T-helper 2 cell (primary cell): ENCODE measurements at regions not wholly inside any gene's neighbourhood (a gene's known extent, or its start where the extent isn't known, plus 50 kb on each side); places are given as distances from the start of the nearest gene placed in this dataset.
"Not testable (repeated sequence)": the region's sequence is repeated elsewhere in the genome, so short reads cannot be mapped to it uniquely, and the experiment has no call there.

ENCODE experiments used
- DNase-seq, 5 experiments: peaks; one replicate each; pipeline versions ENCODE4 v3.0.0 to v3.0.0-alpha.2; 2012 to 2022

DNA sequence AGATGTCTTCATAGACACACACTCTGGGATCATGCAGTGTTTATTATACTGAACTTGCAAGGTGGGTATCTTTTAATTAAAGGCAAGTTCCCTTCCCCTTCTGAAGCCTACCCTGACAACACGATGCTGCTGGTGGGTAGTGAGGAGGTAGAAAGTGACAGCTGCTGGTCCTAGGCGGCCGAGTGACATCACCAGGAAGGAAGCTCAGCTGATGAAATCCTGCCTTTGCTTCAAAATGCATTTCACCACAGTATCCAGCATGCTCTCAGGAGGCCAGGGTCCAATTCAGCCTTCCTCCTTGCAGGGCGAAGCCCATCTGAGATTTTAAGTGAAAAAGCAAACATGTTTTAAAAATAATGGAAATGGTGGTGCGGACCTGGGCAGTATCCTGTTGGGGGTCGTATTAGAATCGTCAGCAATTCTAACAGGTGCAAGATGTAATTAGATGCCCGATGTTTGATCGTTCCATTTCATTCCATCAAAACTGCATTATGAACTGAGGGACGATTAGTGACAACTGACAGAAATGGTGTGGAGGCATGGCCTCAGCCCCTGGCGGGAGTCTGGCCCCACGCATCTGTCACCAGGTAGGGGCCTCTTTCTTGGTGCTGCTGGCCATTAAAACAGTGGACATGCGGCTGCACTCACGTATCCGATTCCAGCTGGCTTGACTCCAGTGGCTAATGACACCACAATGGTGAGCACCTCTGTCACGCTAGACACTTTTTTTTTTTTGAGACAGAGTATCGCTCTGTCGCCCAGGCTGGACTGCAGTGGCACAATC is 324.8 kb upstream of the C1orf174 start:
- no peak for DNase-seq

DNA sequence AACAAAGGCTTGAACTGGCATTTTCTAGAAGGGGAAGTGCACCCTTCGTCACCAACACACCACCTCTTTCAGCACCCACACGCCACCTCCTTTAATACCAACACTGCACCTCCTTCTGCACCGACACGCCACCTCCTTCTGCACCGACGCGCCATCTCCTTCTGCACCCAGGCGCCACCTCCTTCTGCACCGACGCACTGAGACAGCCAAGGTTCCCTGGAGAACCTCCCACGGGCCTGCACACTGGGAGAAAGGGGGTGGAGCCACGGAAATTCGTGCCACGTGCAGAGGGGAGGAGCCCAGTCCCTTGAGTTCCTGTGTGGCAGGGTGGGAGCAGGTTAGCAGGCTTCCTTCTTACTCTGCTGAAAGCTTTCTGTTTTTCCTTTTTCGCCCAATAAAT is 327.9 kb upstream of the C1orf174 start:
- no peak for DNase-seq

DNA sequence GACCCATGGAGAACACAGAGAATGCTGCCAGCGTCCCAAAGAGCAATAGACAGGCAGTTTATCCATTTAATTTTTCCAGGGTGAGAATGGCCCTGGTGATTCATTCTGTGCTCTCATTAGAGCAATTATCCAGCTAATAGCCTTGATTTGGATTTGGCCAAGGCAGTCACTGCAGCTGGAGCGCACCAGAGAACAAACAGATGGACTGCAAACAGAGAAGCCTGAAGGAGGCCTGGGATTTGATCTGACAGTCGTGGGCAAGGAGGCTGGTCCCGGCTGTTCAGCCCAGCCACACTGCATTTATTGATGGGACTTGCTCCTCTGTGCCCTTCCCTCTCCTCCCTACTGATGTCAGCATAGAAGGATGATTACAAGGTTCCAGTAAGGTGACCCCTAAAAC is 353.9 kb upstream of the C1orf174 start:
- no peak for DNase-seq

DNA sequence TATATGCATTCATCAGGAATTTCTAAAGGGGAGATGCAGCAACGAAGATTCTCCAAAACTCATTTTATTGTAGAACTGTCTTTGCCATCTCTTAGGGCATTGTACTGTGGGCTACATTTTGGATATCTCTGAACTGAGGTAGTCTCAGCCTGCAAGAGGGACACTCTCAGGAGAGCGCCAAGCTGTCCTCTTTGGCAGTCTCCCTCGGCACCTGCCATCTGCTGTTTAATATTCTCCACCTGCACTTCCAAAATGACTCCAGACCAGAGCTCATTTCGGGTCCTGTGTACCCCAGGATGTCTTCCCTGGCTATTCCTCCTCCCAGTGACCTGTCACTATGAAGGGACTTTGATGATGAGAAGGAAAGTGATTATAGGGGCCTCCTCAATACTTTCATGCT is 356.3 kb upstream of the C1orf174 start:
- DNase-seq: no peak

DNA sequence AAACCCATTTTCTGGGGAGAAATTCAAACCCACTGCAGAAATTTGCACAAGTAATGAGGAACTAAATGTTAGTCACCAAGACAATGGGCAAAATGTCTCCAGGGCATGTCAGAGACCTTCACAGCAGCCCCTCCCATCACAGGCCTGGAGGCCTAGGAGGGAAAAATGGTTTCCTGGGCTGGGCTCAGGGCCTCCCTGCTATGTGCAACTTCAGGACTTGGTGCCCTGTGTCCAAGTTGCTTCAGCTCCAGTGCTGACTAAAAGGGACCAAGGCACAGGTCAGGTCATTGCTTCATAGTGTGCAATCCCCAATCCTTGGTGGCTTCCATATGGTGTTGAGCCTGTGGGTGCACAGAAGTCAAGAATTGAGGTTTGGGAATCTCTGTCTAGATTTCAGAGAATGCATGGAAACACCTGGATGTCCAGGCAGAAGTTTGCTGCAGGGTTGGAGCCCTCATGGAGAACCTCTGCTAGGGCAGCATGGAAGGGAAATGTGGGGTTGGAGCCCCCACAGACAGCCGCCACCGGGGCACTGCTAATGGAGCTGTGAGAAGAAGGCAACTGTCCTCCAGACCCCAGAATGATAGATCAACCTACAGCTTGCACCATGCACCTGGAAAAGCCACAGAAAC is 358.2 kb upstream of the C1orf174 start:
- not testable (repeated sequence) for DNase-seq

DNA sequence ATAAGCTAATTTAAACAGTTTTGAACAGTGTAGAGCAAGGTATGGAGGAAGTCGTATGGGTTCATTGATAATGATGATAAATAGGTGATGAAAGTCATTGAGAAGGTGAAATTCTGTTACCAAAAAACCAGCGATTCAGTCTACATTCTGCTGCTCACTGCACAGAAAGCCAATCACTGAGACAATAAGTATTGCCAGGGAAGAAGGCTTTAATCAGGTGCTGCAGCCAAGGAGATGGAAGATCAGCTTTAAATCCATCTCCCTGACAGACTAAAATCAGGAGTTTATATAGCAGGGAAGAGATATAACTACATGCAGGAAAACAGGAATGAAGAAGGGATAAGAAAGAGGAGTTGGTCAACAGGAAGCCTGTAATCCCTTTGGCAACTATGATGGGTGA is 361.3 kb upstream of the C1orf174 start:
- DNase-seq: no peak

DNA sequence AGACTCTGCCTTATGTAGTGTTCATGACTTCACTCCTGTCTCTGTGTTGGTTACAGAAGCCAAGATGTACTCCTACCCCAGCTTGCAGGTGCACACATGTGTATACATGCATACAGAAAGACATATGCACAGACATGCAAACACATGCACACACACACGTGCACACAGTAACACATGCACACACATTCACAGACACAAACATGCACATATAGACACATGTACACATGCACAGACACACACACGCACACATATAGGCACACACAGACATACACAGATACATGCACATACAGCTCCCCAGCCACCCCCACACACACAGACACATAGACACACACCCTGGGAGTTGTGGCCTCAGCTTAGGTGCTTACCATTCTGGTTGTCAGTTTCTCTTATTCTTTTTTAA is 362.6 kb upstream of the C1orf174 start:
- DNase-seq: no peak

DNA sequence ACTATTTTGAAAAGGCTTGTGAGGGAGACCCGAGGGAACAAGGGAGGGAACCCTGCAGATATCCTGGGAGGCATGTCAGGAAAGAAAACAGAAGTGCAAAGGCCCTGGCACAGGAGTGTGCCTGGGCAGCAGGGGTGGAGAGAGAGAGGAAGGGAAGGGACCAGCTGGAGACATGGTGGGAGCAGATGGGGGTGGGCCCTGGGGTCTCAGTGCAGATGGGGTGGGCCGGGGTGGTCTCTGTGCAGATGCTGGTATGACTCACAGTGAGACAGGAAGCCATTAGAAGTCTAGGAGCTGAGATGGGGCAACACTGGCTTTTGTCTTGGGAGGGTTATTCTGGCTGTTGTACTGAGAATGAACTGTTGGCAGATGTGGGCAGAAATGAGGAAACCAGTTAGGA is 363.6 kb upstream of the C1orf174 start:
- no peak for DNase-seq

DNA sequence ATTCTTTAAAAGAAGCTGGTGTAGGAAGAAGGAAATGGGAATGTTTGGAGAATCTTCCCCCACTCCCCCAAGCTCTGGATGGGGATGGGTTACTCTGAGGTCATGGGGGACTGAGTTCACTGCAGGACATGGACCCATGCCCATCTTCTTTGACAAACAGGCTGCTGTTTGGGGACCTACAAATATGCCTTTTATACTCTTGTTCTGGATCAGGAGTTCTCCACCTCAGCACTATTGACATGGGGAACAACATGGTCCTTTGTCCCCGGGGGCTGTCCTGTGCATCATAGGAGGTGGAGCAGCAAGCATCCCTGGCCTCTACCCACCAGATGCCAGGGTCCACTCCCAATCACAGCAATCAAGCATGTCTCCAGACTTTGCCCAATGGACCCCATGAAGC is 365.8 kb upstream of the C1orf174 start:
- no peak for DNase-seq

DNA sequence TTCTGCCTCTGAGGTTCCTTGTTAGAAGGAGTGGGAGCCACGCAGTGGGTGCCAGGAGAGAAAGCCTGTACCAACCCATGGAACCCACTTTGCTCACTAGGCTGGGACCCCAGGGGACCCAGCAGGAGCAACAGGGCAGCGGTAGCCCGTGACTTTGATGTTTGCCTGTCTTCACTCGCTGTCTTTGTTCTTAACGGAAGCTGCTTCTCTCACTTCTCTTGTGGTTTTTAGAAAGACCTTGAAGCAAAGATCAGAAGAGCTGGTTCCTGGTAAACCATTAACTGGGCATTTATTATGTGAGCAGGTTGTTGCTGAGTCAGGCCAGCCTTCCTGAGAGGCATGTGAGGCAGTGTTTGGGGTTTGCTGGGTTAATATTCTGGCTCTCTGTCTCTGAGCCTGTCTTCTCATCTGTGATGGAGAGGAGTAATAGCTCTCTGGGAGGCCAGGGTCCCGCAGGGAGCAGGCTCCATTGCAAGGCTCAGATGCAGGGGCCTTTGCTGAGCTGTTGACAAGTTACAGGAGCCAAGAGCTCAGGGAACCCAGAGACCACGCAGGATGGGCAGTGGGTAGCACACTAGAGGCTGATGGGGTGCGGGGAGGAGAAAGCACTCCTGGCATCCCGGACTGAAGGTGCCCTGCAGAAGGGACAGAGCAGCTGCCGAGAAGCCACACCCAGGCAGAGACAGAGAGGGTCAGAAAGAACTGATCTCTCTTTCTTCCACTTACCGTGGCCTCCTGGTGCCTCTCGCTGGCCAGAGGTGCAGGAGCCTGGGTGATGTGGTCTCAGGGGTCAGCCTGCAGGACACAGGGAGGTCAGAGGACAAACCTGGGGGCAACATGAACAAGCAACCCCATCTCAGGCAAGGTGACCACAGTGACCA is 367.5 kb upstream of the C1orf174 start:
- peak in 1 of 5 experiments; percentile 79 for DNase-seq

DNA sequence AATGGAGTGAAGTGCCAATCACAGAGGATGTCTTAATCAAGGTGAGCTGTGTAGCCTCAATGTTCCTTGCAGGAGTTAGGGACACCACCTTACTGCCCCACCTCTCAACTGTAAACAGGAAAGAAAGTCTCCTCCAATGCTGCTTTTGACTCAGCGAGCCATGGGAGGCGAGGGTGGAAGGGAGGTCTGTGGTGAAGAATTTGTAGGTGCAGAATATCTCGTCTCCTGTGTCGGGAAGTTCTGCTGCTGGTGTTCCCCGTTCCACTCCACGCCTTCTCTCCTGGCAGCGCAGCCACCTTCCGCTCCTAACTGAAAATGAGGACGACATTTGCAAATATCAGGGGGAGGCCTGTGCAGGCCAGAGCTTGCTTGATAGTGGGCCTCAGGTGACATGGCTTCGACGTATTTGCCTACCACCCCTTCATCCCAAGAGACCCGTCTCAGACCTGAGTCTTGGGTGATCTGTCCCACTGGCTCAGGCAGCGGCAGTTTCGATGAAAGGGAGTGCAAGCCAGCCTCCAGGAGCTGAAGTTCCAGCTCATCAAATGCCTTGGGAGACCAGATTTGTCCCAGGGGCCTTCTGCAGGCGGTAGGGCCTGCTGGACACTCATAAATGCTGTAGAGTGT is 368.3 kb upstream of the C1orf174 start:
- peak in 1 of 5 experiments; percentile 10 for DNase-seq

DNA sequence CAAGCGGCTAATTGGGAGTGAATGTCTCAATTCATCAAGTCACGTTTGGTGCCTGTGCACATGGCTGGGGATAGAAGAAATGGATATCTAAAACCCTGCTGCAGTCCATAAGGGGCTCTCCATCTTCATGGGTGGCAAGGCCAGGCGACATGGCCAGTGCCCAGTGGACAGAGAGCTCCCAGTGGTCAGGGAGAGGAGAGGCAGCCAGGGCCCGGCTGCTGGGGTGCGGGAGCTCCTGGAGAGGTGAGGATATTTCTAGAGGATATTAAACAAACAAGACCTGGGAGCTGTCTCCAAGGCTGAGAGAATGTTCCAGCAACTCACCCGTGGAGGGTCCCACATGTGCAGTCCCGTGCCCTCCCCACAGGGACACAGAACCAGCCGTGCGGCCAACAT is 368.8 kb upstream of the C1orf174 start:
- DNase-seq: no peak

DNA sequence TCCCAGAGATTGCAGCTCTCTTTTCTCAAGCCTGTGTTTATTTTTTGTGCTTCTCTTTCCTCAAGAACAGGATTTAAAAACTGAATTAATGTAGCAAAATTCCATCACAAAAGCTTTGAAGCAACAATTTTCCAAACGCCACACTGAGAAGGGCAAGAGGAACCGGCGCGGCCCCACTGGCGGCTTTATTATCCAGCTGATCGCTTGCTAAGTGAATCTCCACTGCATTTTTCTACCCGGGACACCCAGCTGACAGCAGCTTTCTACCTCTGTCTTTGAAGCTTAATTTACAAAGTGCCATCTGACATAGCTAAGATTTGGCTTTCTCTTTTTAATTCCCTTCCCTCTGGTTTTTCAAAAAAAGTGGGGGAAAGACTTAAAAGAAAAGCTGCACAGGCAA is 369.3 kb upstream of the C1orf174 start:
- DNase-seq: no peak

DNA sequence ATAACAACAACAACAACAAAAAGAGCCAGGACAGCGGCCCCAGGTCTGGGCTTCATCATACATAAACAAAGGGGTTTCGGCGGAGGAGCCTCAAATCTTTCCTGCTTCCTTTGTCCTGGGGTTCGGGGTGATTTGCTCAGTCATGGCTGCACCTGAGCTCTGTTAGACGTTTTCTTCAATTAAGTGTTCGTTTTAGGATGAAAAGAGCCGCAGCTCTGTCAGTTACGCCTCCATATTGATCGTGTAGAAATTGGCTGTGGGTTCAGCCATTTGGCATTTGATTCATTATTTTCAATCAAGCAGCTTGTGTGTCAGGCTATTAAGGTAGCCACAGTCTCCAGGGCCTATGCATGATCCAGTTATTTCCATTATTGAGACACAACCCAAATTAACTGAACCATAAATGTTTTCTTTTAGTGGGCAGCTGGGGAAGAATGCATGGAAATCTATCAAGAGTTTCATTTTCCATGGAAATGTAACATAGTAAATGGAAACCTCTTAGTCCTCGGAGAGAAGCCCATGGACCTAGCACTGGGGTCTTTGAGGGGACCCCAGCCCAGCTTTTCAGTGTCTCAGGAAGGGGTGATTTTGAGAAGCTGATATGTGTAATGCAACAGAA is 370.0 kb upstream of the C1orf174 start:
- no peak for DNase-seq

DNA sequence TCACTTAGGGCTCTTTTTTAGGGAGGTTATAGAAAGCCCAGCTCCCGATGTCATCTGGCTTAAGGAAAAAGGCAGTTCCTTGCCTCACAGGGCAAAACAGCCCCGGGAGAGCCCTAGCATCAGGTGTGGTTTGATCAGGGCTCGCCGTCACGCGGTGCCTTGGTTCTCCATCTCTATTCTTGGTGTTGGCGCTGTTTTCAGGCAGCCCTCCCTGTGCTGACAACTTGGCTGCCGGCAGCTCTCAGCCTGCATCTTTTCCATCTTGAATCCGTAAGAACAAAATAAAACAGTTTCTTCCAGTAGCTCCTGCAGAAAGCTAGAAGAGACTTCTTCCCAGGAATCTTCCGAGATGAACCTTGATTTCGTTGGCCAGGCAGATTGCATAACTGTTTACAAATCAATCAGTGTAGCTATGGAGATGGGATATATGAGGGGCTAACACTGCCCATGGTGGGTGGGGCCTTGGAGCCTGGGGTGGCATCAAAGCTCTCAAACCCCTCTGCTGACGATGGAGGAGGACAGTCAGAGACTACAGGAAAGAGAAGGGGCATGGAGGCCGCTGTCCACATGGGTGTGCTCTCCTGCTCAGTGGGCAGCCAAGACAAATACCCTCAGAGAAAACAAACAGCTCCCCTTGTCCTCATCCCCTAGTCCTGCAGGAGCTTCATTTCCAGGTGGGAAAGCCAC is 370.7 kb upstream of the C1orf174 start:
- DNase-seq: no peak

DNA sequence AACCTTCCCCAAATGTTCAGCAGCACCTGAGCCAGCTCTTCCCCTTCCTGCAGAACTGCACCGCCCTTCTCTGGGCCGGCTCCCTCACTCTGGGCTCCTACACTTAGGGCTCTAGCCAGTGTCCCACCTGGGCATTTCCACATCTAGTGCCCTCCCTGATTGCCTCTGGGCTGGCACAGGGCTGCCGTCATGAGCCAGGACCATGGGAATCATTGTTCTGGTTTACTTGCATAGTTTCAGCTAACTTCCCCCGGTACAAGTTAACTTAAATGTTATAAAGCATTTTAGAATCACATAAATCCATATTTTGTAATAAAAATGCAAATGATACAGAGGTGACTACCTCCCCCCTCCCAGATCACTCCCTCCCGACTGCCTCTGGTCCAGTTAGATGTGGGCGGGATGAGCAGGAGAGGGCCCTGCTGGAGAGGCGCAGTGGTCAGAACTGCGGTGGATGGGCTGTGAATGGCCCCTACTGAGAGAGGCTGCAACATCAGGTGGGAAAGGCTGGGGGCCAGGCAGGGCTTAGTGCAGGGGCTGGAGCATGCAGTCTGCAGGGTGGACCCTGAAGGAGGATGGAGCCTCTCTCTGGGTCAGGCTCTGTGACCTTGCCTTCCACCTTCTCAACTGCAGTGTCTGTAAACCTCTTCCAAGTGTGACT is 371.4 kb upstream of the C1orf174 start:
- no peak for DNase-seq

DNA sequence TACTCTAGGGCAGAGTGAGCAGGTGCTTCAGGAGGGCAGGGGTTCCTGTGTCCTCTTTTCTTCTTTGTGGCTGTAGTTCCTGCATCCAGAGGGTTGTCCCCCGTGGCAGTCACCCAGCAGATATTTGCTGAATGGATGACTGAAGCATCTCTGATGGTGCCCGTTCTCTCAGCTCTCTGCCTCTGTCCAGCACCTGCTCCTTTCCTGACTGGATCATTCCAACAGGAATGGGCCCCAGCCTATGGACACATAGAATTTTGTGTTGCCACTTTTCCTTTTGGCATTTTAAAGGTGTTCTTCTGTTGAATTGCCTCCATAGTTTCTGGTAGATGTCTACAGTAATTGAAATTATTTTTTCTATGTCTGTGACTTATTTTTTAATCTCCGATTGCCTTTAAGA is 372.5 kb upstream of the C1orf174 start:
- no peak for DNase-seq

DNA sequence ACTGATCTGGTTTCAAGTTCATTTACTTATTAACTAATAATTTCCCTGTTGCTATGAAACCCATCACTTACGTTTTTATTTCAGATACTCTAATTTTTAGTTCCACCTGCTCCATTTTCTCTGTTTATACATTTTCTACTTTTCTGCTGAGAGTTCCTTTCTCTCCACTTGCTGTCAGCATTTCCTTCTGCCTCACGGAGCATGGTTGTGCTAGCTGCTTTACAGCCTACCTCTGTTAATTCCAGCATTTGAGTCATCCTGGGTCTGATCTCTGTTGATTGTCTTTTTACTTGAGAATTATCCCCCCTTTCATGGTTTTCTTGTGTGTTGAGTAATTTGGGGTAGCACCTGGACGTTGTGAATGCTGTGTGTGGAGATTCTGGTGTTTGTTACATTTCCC is 373.2 kb upstream of the C1orf174 start:
- no peak for DNase-seq

DNA sequence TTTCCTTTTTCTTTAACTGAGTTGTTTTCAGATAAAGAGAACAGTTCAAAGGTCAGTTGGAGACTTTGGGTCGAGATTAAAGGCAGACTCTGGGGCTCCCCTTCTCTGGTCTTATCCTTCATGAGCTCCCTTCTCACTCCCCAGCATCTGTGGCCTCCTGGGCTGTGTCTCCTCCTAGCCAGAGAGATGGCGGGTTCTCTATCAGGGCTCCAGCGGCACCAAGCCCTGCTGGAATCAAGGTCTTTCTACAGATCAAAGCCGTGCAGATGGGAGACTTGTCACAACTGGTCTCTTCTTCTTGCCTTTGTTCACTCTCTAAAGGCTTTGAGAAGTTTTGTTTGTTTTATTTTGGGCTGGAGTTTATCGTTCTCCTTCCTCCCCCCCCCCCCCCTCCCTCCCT is 373.7 kb upstream of the C1orf174 start:
- no peak for DNase-seq

DNA sequence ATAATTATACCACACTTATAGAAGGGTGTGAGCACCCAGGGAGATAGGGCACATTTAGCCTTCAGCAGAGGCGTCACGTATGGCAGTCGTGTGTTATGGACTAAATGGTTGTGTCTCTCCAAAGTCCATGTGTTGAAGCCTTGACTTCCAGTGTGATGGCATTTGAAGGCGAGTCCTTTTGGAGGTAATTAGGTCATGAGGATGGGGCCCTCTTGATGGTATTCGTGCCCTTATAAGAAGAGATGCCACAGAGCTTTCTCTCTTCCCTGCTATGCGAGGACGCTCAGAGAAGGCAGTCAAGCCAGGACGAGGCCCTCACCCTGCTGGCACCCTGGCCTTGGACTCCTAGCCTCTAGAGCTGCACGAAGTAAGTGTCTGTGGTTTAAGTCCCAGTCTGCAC is 375.0 kb upstream of the C1orf174 start:
- DNase-seq: no peak

DNA sequence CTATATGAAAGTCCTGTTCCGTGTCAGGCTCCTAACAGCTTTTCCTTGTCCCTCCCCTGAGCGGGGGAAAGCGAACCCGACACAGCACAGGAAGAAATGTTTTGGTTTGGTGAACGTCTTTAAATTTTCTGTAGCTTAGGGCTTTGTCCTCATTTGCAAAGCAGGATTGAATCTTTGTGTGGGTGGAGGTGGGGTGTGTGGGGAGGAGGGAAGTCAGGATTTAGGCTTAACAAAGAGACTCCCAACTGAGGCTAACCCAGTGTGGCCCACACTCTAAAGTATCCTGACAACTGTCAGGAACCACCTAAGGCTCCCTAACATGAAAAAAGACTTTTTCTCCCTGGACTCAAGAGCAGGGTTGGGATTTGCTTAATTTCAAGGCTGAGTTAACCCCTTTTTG is 376.2 kb upstream of the C1orf174 start:
- DNase-seq: no peak

DNA sequence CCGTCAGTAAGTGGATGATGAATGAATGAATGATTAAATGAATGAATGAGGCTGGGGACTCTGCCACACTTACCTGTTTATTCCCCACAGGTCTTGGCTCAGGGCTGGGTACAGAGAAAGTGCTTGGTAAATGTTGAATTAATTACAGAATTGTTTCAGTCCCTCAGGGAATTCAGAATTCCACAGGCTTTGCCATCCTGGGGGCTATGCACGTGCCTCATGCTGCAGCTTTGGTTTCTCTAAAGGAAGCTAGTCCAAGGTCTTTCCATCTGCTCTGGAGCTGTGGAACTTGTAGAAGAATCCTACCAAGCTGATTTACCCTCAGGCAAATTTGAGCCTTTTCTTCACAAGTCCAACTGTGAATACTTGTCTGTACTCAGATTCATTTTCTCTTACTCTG is 376.8 kb upstream of the AJAP1 start:
- no peak for DNase-seq
